H1 (cell line): ENCODE measurements at regions not wholly inside any gene's neighbourhood (a gene's known extent, or its start where the extent isn't known, plus 50 kb on each side); places are given as distances from the start of the nearest gene placed in this dataset.

Experiments used
- CTCF ChIA-PET: fragments of 300-600 bp; sonication (Branson Sonifier 250); formaldehyde crosslinking; loops from one replicate; lab custom pipeline; 2021; ENCODE audit not compliant: partially characterized antibody; lab: Charles Lee
- POLR2A ChIA-PET: fragments of 300-600 bp; sonication (Branson Sonifier 250); formaldehyde crosslinking; loops from one replicate; lab custom pipeline; 2021; ENCODE audit warnings: inconsistent platforms; ENCODE audit not compliant: partially characterized antibody; lab: Charles Lee
- DNase-seq, 2 experiments: peaks; one replicate each; pipeline versions ENCODE4 v3.0.0 to v3.0.0-alpha.2; 2010 to 2022; ENCODE audit warnings: low spot score in 2 of 2, low read depth in 1 of 2, mixed read lengths in 1 of 2
- FAIRE-seq: peaks from 2 replicates; lab custom pipeline; 2011; peaks lifted over from hg19 to GRCh38; lab: Jason Lieb, UNC
- H2AFZ ChIP-seq: 2 replicates; pipeline ENCODE4 v1.8.1; 2012; ENCODE audit warnings: low read length, inconsistent platforms
- H2AK5ac ChIP-seq: 2 replicates; pipeline ENCODE4 v1.6.1; 2013; ENCODE audit warnings: low read depth, low read length
- H2BK120ac ChIP-seq: replicated peaks from 2 replicates; pipeline ENCODE3; 2013; ENCODE audit warnings: low read depth, low read length, inconsistent platforms
- H2BK12ac ChIP-seq: 2 replicates; pipeline ENCODE4 v1.6.1; 2013; ENCODE audit warnings: low read depth, low read length
- H2BK15ac ChIP-seq: 2 replicates; pipeline ENCODE4 v1.6.1; 2013; ENCODE audit warnings: low read length
- H2BK20ac ChIP-seq: 2 replicates; pipeline ENCODE4 v1.6.1; 2013; ENCODE audit warnings: low read length
- H2BK5ac ChIP-seq: 2 replicates; pipeline ENCODE4 v1.6.1; 2013; ENCODE audit warnings: low read depth, low read length
- H3K14ac ChIP-seq: 2 replicates; pipeline ENCODE4 v1.6.1; 2013; ENCODE audit warnings: inconsistent platforms; ENCODE audit not compliant: insufficient read length
- H3K18ac ChIP-seq: 2 replicates; pipeline ENCODE4 v1.6.1; 2013; ENCODE audit warnings: low read length; ENCODE audit errors: extremely low read depth
- H3K23ac ChIP-seq: 2 replicates; pipeline ENCODE4 v1.6.1; 2013; ENCODE audit warnings: inconsistent platforms; ENCODE audit not compliant: insufficient read length
- H3K23me2 ChIP-seq: 2 replicates; pipeline ENCODE4 v1.6.1; 2013; ENCODE audit warnings: low read depth, low read length
- H3K27ac ChIP-seq: 2 replicates; pipeline ENCODE4 v1.6.1; 2011; ENCODE audit warnings: low read depth, low read length, inconsistent platforms
- H3K27me3 ChIP-seq, 4 experiments: replicated peaks in 1 of 4; 1 replicate in 1 of 4; 2 replicates in 3 of 4; pipeline versions ENCODE4 v1.6.1 to v1.8.1; 2011 to 2013; ENCODE audit warnings: low read length in 3 of 4, mild to moderate bottlenecking in 3 of 4, inconsistent platforms in 2 of 4, mixed read lengths in 2 of 4, moderate library complexity in 1 of 4; ENCODE audit not compliant: control insufficient read depth in 3 of 4, insufficient read depth in 3 of 4; ENCODE audit errors: extremely low read depth in 1 of 4
- H3K36me3 ChIP-seq, 4 experiments: 2 replicates each; pipeline versions ENCODE4 v1.6.1 to v1.8.1; 2011 to 2013; ENCODE audit warnings: mild to moderate bottlenecking in 4 of 4, low read length in 3 of 4, moderate library complexity in 2 of 4, control low read depth in 1 of 4, inconsistent platforms in 1 of 4; ENCODE audit not compliant: insufficient read depth in 4 of 4, control insufficient read depth in 2 of 4
- H3K4ac ChIP-seq: replicated peaks from 2 replicates; pipeline ENCODE3; 2013; ENCODE audit warnings: low read length, low read depth, mixed read lengths, inconsistent platforms; ENCODE audit not compliant: insufficient read length
- H3K4me1 ChIP-seq, 4 experiments: replicated peaks in 1 of 4; 1 replicate in 1 of 4; 2 replicates in 3 of 4; pipeline versions ENCODE4 v1.6.1 to v1.8.1; 2011 to 2013; ENCODE audit warnings: low read length in 3 of 4, inconsistent platforms in 2 of 4, mixed read lengths in 1 of 4; ENCODE audit not compliant: insufficient read depth in 4 of 4, control insufficient read depth in 3 of 4
- H3K4me2 ChIP-seq, 2 experiments: 2 replicates each; pipeline versions ENCODE4 v1.6.1 to v1.8.1; 2011 to 2013; ENCODE audit warnings: low read depth in 2 of 2, low read length in 2 of 2, control low read depth in 1 of 2, inconsistent platforms in 1 of 2, mild to moderate bottlenecking in 1 of 2; ENCODE audit not compliant: insufficient read depth in 1 of 2
- H3K4me3 ChIP-seq, 4 experiments: fragments of 200-600, 300-600 bp in 1 of 4; sonication (generic), shearing (Covaris generic), sonication (Bioruptor Twin) in 1 of 4; 2 replicates each; pipeline versions ENCODE4 v1.5.1 to v1.8.1; 2011 to 2016; ENCODE audit warnings: low read length in 4 of 4, low read depth in 3 of 4, control low read depth in 2 of 4, inconsistent platforms in 2 of 4, mild to moderate bottlenecking in 2 of 4, mixed read lengths in 1 of 4, moderate library complexity in 1 of 4; ENCODE audit not compliant: insufficient read depth in 2 of 4; ENCODE audit errors: extremely low read depth in 1 of 4
- H3K56ac ChIP-seq: replicated peaks from 2 replicates; pipeline ENCODE3; 2013; ENCODE audit warnings: low read depth, mild to moderate bottlenecking, mixed read lengths, low read length, inconsistent platforms; ENCODE audit not compliant: insufficient read length
- H3K79me1 ChIP-seq: 2 replicates; pipeline ENCODE4 v1.6.1; 2013; ENCODE audit warnings: low read depth, low read length, control low read depth
- H3K79me2 ChIP-seq, 2 experiments: 2 replicates each; pipeline versions ENCODE4 v1.6.1 to v1.8.1; 2012 to 2013; ENCODE audit warnings: low read length in 2 of 2, mild to moderate bottlenecking in 2 of 2, inconsistent platforms in 1 of 2; ENCODE audit not compliant: insufficient read depth in 2 of 2, control insufficient read depth in 1 of 2
- H3K9ac ChIP-seq, 4 experiments: replicated peaks in 1 of 4; 1 replicate in 1 of 4; 2 replicates in 3 of 4; pipeline versions ENCODE4 v1.6.1 to v1.8.1; 2011 to 2013; ENCODE audit warnings: low read depth in 3 of 4, low read length in 3 of 4, control low read depth in 2 of 4, mild to moderate bottlenecking in 2 of 4, moderate library complexity in 2 of 4, inconsistent platforms in 1 of 4; ENCODE audit errors: extremely low read depth in 1 of 4
- H3K9me3 ChIP-seq, 2 experiments: 2 replicates each; pipeline versions ENCODE4 v1.6.1 to v1.8.1; 2012 to 2013; ENCODE audit warnings: mild to moderate bottlenecking in 2 of 2, moderate library complexity in 2 of 2, control low read depth in 1 of 2, inconsistent platforms in 1 of 2, low read depth in 1 of 2, low read length in 1 of 2, mixed read lengths in 1 of 2; ENCODE audit not compliant: insufficient read depth in 2 of 2
- H4K20me1 ChIP-seq, 2 experiments: replicated peaks in 1 of 2; 2 replicates each; pipeline versions ENCODE3 to v1.8.1; 2011 to 2013; ENCODE audit warnings: inconsistent platforms in 2 of 2, low read length in 2 of 2, mild to moderate bottlenecking in 1 of 2; ENCODE audit not compliant: insufficient read depth in 2 of 2, control insufficient read depth in 1 of 2
- H4K5ac ChIP-seq: 2 replicates; pipeline ENCODE4 v1.6.1; 2013; ENCODE audit warnings: low read length, low read depth, mixed read lengths, inconsistent platforms; ENCODE audit not compliant: insufficient read length
- H4K8ac ChIP-seq: 2 replicates; pipeline ENCODE4 v1.8.0; 2013; ENCODE audit warnings: mild to moderate bottlenecking, moderate library complexity, low read length, inconsistent platforms; ENCODE audit not compliant: insufficient read depth; ENCODE audit errors: extremely low read depth
- H4K91ac ChIP-seq: replicated peaks from 2 replicates; pipeline ENCODE3; 2013; ENCODE audit warnings: low read length, mixed read lengths, inconsistent platforms; ENCODE audit not compliant: insufficient read length
- TCF12 ChIP-seq: IDR thresholded peaks from 2 replicates; pipeline ENCODE4 v1.6.1; 2011; ENCODE audit warnings: low read depth, mild to moderate bottlenecking, low read length
- WGBS, 2 experiments: shearing (Covaris generic) in 1 of 2; methylation state at CpG; one replicate each; pipeline versions ENCODE4 v1.1.6 to v1.1.7; 2013 to 2015; ENCODE audit warnings: low lambda C conversion rate in 2 of 2, mixed read lengths in 2 of 2, inconsistent platforms in 1 of 2, low coverage in 1 of 2, missing lambda C conversion rate in 1 of 2; ENCODE audit not compliant: insufficient replicate concordance in 2 of 2, insufficient coverage in 1 of 2, insufficient read length in 1 of 2; ENCODE audit errors: extremely low coverage in 1 of 2, missing lambda C conversion rate in 1 of 2; 5-methylcytosine and 5-hydroxymethylcytosine counted together

DNA sequence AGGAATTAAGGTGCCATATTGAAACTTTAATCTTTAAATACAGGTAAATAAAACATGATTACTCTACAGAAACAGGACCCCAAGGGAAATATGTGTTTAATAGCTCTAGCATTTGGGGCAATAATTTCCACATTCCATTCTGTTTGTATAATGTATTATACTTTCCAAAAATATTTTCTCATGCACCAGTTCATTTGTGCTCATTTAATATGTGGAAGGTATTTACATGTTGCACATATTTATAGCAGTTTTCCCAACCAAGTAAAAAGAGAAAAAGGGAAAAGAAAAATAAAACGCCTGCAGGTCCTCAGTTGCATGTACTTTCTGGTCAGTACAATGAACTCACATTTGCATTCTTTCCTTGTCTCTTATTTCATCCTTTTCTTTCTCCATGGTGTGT, 129.5 kb upstream of the SULF2 start:
- Histone ChIP-seq H3K23ac (no peak overlapping the region), H3K4me3 (no peak overlapping the region), H3K18ac (no peak overlapping the region), H2AFZ (no peak overlapping the region), H2BK15ac (no peak overlapping the region), H3K79me2 (no peaks in the 10 kb centered on the region), H2BK20ac (no peak overlapping the region), H4K8ac (no peak overlapping the region), H4K91ac (no peak overlapping the region), H2BK5ac (no peak overlapping the region), H2BK12ac (no peak overlapping the region), H3K36me3 (0 out of 8 replicates have a peak, but pooled peaks cover 0 to 2% (median 0%) of the 10 kb centered on the region in 4 experiments), H3K4ac (no peak overlapping the region), H3K4me1 (no peaks in the 10 kb centered on the region), H3K56ac (no peak overlapping the region), H3K9me3 (peaks cover 18 to 22% of the 10 kb centered on the region in 2 experiments; a peak in 3 of 4 replicates), H3K27me3 (no peaks in the 10 kb centered on the region), H3K4me2 (no peak overlapping the region), H4K20me1 (no peaks in the 10 kb centered on the region), H3K27ac (no peak overlapping the region), H3K23me2 (no peaks in the 10 kb centered on the region), H3K9ac (no peak overlapping the region), H3K14ac (no peak overlapping the region), H2AK5ac (no peak overlapping the region), H4K5ac (no peak overlapping the region), H2BK120ac (no peak overlapping the region), H3K79me1 (no peaks in the 10 kb centered on the region)
- DNase-seq (no peak), FAIRE-seq (no peak)
- ChIA-PET POLR2A (no interaction called here), CTCF (no interaction called here)
- TF ChIP-seq TCF12, result no peak
- 93% methylated on average over 1 of the region's 1 CpG; no CpG with 5 or more reads in 1 of the 2 experiments for WGBS, 2 experiments
